ENCODE measurements at regions not wholly inside any gene's neighbourhood (a gene's known extent, or its start where the extent isn't known, plus 50 kb on each side); places are given as distances from the start of the nearest gene placed in this dataset.

DNA sequence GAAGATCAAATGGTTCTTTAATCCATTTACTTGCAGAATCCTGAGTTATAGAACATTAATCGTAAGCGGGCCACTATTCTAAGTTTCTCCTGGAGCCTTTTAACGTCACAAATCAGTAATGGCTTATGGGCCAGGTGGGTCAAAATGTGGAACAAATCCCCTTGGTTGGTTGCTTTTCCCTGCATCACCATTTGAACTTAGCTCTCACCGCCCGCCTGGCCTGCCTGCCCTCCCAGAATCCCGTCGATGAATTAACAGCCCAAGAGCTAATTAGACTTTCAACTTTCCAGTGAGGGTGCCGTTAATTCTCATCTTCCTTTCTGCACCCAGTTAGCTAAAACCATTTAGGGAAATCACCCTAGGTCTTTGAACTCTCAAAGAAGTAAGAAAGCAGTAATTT is 205.5 kb downstream of the RNF152 start:
- peak; percentile 56 for DNase-seq
- Histone ChIP-seq H3K36me3 (no peaks in the 10 kb centered on the region), H3K4me3 (ENCODE audit: low read depth, low read length) (no peak overlapping the region), H3K9me3 (ENCODE audit: severe bottlenecking) (no peaks in the 10 kb centered on the region), H3K27ac (no peak overlapping the region), H3K27me3 (ENCODE audit: insufficient read depth, low read depth, severe bottlenecking) (no peaks in the 10 kb centered on the region)
- TF ChIP-seq, protein P1, sequence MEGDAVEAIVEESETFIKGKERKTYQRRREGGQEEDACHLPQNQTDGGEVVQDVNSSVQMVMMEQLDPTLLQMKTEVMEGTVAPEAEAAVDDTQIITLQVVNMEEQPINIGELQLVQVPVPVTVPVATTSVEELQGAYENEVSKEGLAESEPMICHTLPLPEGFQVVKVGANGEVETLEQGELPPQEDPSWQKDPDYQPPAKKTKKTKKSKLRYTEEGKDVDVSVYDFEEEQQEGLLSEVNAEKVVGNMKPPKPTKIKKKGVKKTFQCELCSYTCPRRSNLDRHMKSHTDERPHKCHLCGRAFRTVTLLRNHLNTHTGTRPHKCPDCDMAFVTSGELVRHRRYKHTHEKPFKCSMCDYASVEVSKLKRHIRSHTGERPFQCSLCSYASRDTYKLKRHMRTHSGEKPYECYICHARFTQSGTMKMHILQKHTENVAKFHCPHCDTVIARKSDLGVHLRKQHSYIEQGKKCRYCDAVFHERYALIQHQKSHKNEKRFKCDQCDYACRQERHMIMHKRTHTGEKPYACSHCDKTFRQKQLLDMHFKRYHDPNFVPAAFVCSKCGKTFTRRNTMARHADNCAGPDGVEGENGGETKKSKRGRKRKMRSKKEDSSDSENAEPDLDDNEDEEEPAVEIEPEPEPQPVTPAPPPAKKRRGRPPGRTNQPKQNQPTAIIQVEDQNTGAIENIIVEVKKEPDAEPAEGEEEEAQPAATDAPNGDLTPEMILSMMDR (IDR thresholded peaks at IDR 0.05; ENCODE audit: low read depth, low read length), result no peak

DNA sequence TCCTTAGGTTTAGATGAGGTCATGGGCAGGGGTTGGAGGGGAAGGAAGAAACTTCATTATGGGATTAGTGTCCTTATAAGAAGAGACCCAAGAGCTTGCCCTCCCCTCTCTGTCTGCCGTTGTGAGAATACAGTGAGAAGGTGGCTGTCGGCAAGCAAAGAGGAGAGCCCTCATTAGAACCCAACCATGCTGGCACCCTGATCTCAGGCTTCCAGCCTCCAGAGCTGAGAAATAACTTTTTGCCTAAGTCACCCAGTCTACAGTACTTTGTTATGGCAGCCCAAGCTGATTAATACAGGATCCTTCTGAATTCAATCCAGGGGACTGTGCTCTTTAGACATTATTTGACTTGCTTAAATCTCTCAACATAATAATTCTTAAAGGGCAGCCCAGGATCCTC is 209.0 kb downstream of the RNF152 start:
- Histone ChIP-seq H3K27ac (no peak overlapping the region), H3K36me3 (no peaks in the 10 kb centered on the region), H3K4me3 (ENCODE audit: low read depth, low read length) (no peak overlapping the region), H3K9me3 (ENCODE audit: severe bottlenecking) (no peaks in the 10 kb centered on the region), H3K27me3 (ENCODE audit: insufficient read depth, low read depth, severe bottlenecking) (no peaks in the 10 kb centered on the region)
- TF ChIP-seq, protein P1 (IDR thresholded peaks at IDR 0.05; ENCODE audit: low read depth, low read length), result no peak
- DNase-seq, result peak; percentile 43

DNA sequence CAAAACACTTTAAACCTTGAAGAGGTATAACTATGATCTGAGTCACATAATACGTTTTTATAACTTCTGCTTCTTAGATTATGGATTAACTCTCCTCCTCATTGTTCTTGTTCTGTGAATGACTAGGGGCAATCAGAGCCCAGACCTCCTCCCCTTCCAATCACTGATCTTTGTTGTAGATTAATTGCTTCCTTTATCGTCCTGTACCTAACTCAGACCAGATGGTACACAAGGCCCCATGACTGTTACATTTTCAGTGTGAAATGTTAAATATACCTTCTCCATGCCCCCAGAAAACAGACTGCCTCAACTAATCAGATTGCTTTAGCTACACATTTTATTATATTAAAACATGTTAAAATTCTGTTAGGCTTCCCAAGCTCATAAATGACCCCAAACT is 211.7 kb downstream of the RNF152 start:
- no peak overlapping the region for H3K4me3 ChIP-seq (ENCODE audit: low read depth, low read length)
- H3K27me3 ChIP-seq (ENCODE audit: insufficient read depth, low read depth, severe bottlenecking), result no peaks in the 10 kb centered on the region
- H3K27ac ChIP-seq, result no peak overlapping the region
- no peak for DNase-seq
- TF ChIP-seq, protein P1 (IDR thresholded peaks at IDR 0.05; ENCODE audit: low read depth, low read length), result no peak
- H3K36me3 ChIP-seq, result no peaks in the 10 kb centered on the region
- no peaks in the 10 kb centered on the region for H3K9me3 ChIP-seq (ENCODE audit: severe bottlenecking)

DNA sequence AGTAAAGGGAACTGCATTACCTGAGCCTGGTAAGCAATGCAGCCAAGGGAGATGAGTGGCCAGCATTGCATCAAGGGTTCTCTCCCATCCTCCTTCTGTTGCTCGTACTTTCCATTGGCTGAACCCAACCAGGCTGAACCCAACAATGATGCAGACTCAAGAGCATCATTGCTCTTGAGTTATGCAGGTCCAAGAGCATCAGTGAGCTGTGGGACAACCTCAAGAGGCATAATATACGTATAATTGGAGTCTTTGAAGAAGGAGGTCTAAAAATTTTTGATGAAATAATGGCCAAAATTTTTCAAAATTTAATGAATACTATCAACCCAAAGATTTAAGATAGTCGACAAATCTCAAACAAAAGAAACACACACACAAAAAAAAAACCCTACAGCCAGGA is 213.0 kb downstream of the RNF152 start:
- no peaks in the 10 kb centered on the region for H3K27me3 ChIP-seq (ENCODE audit: insufficient read depth, low read depth, severe bottlenecking)
- H3K27ac ChIP-seq, result no peak overlapping the region
- H3K36me3 ChIP-seq, result no peaks in the 10 kb centered on the region
- H3K4me3 ChIP-seq (ENCODE audit: low read depth, low read length), result no peak overlapping the region
- TF ChIP-seq, protein P1 (IDR thresholded peaks at IDR 0.05; ENCODE audit: low read depth, low read length), result no peak
- no peak for DNase-seq
- no peaks in the 10 kb centered on the region for H3K9me3 ChIP-seq (ENCODE audit: severe bottlenecking)

DNA sequence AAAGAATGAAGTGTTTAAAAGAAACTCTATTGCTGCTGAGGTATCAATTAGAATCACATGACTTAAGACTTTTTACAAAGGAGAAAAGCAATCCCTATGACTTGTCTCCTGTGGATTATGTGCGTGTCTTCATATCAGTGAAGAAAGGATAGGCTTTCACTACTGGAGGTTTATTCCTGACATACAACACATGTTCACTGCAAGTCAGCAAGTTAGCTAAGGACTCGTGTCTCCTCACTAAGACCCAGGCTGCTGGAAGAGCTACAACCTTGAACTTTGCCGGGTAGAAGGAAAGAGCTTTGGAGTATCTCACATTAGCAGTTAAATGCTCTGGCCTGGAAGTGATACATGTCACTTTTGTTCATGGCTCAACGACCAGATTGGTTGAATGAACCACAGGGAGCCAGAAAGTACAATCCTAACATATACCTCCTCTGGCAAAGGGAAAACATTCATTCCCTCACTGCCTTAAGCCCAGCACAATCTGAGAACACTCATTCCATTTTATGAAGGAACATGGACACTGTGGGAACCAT is 215.3 kb downstream of the RNF152 start:
- no peaks in the 10 kb centered on the region for H3K9me3 ChIP-seq (ENCODE audit: severe bottlenecking)
- TF ChIP-seq, protein P1 (IDR thresholded peaks at IDR 0.05; ENCODE audit: low read depth, low read length), result no peak
- H3K4me3 ChIP-seq (ENCODE audit: low read depth, low read length), result no peak overlapping the region
- no peaks in the 10 kb centered on the region for H3K27me3 ChIP-seq (ENCODE audit: insufficient read depth, low read depth, severe bottlenecking)
- H3K27ac ChIP-seq, result no peak overlapping the region
- no peaks in the 10 kb centered on the region for H3K36me3 ChIP-seq
- no peak for DNase-seq

DNA sequence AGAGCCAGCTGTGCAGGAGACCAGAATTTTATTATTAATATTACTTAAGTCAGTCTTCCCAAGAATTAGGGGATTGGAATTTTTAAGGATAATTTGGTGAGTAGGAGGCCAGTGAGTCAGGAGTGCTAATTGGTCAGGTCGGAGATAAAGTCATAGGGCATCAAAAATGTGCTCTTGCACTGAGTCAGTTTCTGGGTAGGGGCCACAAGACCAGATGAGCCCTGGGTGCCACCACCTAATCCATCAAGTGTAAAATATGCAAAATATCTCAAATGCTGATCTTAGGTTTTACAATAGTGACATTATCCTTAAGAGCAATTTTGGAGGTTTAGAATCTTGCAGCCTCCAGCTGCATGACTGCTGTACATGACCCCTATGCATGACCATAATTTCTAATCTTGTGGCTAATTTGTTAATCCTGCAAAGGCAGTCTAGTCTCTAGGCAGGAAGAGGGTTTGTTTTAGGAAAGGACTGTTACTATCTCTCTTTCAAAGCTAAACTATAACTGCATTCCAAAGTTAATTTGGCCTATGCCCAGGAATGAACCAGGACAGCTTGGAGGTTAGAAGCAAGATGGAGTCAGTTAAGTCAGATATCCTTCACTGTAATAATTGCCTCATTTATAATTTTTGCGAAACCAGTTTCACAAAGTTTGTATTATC is 215.9 kb downstream of the RNF152 start:
- no peak overlapping the region for H3K4me3 ChIP-seq (ENCODE audit: low read depth, low read length)
- H3K27ac ChIP-seq, result no peak overlapping the region
- DNase-seq, result no peak
- no peaks in the 10 kb centered on the region for H3K9me3 ChIP-seq (ENCODE audit: severe bottlenecking)
- no peaks in the 10 kb centered on the region for H3K36me3 ChIP-seq
- H3K27me3 ChIP-seq (ENCODE audit: insufficient read depth, low read depth, severe bottlenecking), result no peaks in the 10 kb centered on the region
- TF ChIP-seq, protein P1 (IDR thresholded peaks at IDR 0.05; ENCODE audit: low read depth, low read length), result no peak

Measured in WERI-Rb-1 (cell line).